Muscle of leg (tissue), 3 donors: ENCODE measurements at regions not wholly inside any gene's neighbourhood (a gene's known extent, or its start where the extent isn't known, plus 50 kb on each side); places are given as distances from the start of the nearest gene placed in this dataset.

ENCODE experiments used
- DNase-seq: peaks from one replicate; pipeline ENCODE4 v3.0.0; 2013
- H3K27ac ChIP-seq: one replicate; pipeline ENCODE4 v1.5.1; 2013; ENCODE audit warnings: mild to moderate bottlenecking, low read length, control low read depth
- H3K27me3 ChIP-seq: one replicate; pipeline ENCODE4 v1.6.1; 2013; ENCODE audit warnings: low read length; ENCODE audit not compliant: control insufficient read depth, insufficient read depth
- H3K36me3 ChIP-seq: one replicate; pipeline ENCODE4 v1.6.1; 2013; ENCODE audit warnings: low read length; ENCODE audit not compliant: control insufficient read depth, insufficient read depth
- H3K4me1 ChIP-seq: one replicate; pipeline ENCODE4 v1.6.1; 2013; ENCODE audit warnings: low read length; ENCODE audit not compliant: control insufficient read depth, insufficient read depth
- H3K4me3 ChIP-seq: one replicate; pipeline ENCODE4 v1.5.1; 2013; ENCODE audit warnings: low read length, control low read depth
- H3K9me3 ChIP-seq: replicated peaks from 2 replicates; pipeline ENCODE4 v1.6.1; 2013; ENCODE audit warnings: low read depth, low read length; ENCODE audit not compliant: control insufficient read depth
- WGBS: methylation state at CpG from one replicate; pipeline ENCODE4 v1.1.5; 2013; ENCODE audit warnings: missing lambda C conversion rate; ENCODE audit not compliant: insufficient coverage; 5-methylcytosine and 5-hydroxymethylcytosine counted together

DNA sequence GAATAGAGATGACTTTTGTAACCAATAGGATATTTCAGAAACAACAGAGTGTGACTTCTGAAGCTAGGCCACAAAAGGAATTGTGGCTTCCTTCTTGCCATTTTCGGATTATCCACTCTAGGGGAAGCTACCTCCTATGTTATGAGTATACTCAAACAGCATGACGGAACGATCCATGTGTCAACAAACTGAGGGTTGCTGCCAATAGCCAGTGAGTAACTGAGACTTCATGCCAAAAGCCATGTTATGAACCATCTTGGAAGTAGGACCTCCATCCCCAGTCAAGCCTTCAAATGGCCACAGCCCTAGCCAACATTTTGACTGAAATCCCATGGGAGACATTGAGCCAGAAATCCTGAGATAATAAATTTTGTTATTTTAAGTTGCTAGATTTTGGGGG, 69.0 kb upstream of the IL6 start:
- WGBS = 81% methylated on average over 3 of the region's 3 CpGs
- Histone ChIP-seq H3K4me3 (no peak overlapping the region), H3K27me3 (no peaks in the 10 kb centered on the region), H3K36me3 (no peaks in the 10 kb centered on the region), H3K27ac (no peak overlapping the region), H3K4me1 (no peaks in the 10 kb centered on the region), H3K9me3 (no peaks in the 10 kb centered on the region)
- DNase-seq = no peak

DNA sequence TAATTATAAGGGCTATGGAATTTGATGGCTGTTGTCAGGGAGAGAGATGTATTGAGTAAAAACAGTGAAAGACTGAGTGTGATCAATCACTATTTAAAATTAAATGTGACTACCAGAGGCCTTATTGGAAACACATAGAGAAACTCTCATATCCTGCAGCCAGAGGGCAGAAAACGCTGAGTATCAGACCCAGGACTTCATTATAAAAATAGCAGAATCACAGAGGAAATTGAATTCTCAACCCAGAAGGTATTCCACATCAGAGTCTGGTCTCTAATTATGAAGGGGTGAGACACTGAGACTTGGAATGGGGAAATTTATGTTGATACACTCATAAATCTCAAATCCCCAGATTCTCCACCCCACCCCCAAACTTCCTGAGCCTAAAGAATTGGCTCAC, 69.5 kb upstream of the IL6 start:
- H3K4me1 ChIP-seq = no peaks in the 10 kb centered on the region
- no peaks in the 10 kb centered on the region for H3K36me3 ChIP-seq
- H3K27ac ChIP-seq = no peak overlapping the region
- WGBS = no CpG with 5 or more reads among the region's 1 CpG
- no peaks in the 10 kb centered on the region for H3K27me3 ChIP-seq
- no peak overlapping the region for H3K4me3 ChIP-seq
- no peaks in the 10 kb centered on the region for H3K9me3 ChIP-seq
- no peak for DNase-seq

DNA sequence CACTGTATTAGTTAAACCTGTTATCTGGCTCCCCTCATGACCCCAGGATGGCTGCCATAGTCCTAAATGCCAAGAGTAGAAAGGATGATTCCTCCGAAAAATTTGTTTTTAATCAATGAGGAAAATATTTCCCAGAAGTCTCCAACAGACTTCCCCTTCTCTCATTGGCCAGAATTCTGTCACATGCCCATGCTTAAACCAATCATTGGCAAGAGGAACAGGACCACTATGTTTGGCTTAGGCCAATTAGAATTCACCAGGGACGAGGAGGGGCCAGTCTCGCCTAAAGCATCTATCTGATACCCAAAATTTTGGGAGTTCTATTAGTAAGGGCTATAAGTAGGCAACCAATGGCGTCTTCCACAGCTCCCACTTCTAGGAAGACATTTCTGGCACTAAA, 71.2 kb upstream of the IL6 start:
- Histone ChIP-seq H3K27me3 (no peaks in the 10 kb centered on the region), H3K4me3 (no peak overlapping the region), H3K36me3 (no peaks in the 10 kb centered on the region), H3K9me3 (no peaks in the 10 kb centered on the region), H3K4me1 (no peaks in the 10 kb centered on the region), H3K27ac (no peak overlapping the region)
- DNase-seq = no peak
- no CpG with 5 or more reads among the region's 4 CpGs for WGBS

GRCh38 chr7:22654831-22655230, 72.2 kb upstream of the IL6 start:
- H3K4me3 ChIP-seq = no peak overlapping the region
- no peak for DNase-seq
- H3K4me1 ChIP-seq = no peaks in the 10 kb centered on the region
- no CpG with 5 or more reads among the region's 1 CpG for WGBS
- no peaks in the 10 kb centered on the region for H3K27me3 ChIP-seq
- no peaks in the 10 kb centered on the region for H3K36me3 ChIP-seq
- no peak overlapping the region for H3K27ac ChIP-seq
- H3K9me3 ChIP-seq = no peaks in the 10 kb centered on the region

DNA sequence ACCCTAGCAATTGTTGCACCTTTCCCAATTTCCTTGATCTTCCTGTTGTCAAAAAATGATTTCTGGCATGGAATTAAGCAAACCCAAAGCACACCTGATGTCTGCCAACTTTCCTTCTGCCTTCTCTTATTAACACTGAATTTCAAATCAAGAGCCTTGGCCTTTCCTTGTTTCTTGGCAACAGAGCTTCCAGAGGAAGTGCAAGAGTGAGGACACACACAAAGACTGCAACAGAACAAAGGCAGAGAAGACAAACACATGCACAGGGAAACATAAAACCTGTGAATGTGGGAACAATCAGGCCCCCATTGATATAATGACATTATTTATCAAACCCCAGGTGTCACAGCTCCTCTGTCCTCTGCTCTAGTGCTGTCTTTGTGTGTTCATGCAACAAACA, 73.0 kb upstream of the IL6 start:
- Histone ChIP-seq H3K4me1 (no peaks in the 10 kb centered on the region), H3K4me3 (no peak overlapping the region), H3K27me3 (no peaks in the 10 kb centered on the region), H3K27ac (peak overlapping the region; percentile 52), H3K9me3 (no peaks in the 10 kb centered on the region), H3K36me3 (no peaks in the 10 kb centered on the region)
- peak; percentile 43 for DNase-seq

DNA sequence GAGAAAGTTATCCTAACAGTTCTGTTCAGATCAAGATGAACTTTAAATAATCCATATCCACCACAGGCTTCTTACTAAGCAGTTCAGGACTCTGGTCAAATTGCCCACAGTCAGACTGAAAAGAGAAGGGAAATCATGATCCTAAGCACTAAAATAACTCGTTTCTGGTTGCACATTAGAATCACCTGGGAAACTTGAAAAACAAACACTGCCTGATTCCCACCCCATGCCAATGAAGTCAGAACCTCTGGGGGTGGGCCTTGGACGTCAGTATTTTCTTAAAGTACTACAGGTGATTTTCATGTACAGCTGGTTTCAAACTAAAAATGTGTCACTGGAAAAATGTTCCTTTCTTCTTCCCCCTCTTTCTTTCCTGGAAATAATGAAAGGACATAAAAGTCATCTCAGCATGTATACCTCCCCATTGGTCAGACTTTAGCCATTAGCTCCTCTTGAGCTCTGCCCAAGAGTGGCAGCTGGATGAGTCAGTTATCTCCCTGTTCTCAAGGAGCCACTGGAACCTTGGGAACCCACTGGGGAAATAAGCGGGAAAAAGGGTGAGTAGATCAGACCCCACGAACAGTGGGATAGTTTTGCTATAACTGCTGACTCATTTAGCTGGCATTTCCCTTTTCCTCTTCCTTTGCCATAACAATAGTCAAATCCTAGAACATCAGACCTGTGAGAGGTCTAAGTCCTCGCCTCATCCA, 75.3 kb upstream of the IL6 start:
- H3K4me1 ChIP-seq = no peaks in the 10 kb centered on the region
- H3K36me3 ChIP-seq = no peaks in the 10 kb centered on the region
- peak overlapping the region; percentile 32 for H3K27ac ChIP-seq
- peaks cover 8% of the 10 kb centered on the region for H3K9me3 ChIP-seq
- peak; percentile 48 for DNase-seq
- no CpG with 5 or more reads among the region's 5 CpGs for WGBS
- H3K27me3 ChIP-seq = no peaks in the 10 kb centered on the region
- no peak overlapping the region for H3K4me3 ChIP-seq

DNA sequence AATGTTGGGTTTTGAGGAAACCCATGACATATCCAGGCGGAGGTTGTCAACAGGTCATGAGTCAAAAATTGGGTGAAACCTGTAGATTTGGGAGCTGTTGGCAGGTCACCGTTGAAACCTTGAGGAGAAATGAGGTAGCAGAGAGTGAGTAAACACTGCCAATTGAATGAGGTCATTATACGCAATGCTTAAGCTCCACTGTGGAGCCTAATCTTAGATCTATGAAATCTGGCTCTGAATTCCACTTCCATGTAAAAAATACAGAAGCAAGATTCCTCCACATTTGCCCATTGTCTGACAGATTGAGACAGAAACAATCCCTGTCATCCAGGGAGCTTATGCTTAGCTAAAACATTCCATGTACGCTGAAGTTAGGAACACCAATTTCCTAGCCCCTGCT, 76.0 kb upstream of the IL6 start:
- H3K4me1 ChIP-seq = no peaks in the 10 kb centered on the region
- H3K27me3 ChIP-seq = no peaks in the 10 kb centered on the region
- DNase-seq = no peak
- H3K9me3 ChIP-seq = peaks cover 14% of the 10 kb centered on the region
- H3K4me3 ChIP-seq = no peak overlapping the region
- WGBS = 87% methylated on average over 3 of the region's 4 CpGs
- peak overlapping the region; percentile 4 for H3K27ac ChIP-seq
- H3K36me3 ChIP-seq = no peaks in the 10 kb centered on the region

- DNase-seq = no peak
- Histone ChIP-seq H3K27me3 (no peaks in the 10 kb centered on the region), H3K4me3 (no peak overlapping the region), H3K27ac (no peak overlapping the region), H3K9me3 (peaks cover 25% of the 10 kb centered on the region), H3K4me1 (no peaks in the 10 kb centered on the region), H3K36me3 (no peaks in the 10 kb centered on the region)
- WGBS = no CpG with 5 or more reads among the region's 3 CpGs
These were observed 77.3 kb upstream of the IL6 start for GRCh38 chr7:22649686-22650085.

DNA sequence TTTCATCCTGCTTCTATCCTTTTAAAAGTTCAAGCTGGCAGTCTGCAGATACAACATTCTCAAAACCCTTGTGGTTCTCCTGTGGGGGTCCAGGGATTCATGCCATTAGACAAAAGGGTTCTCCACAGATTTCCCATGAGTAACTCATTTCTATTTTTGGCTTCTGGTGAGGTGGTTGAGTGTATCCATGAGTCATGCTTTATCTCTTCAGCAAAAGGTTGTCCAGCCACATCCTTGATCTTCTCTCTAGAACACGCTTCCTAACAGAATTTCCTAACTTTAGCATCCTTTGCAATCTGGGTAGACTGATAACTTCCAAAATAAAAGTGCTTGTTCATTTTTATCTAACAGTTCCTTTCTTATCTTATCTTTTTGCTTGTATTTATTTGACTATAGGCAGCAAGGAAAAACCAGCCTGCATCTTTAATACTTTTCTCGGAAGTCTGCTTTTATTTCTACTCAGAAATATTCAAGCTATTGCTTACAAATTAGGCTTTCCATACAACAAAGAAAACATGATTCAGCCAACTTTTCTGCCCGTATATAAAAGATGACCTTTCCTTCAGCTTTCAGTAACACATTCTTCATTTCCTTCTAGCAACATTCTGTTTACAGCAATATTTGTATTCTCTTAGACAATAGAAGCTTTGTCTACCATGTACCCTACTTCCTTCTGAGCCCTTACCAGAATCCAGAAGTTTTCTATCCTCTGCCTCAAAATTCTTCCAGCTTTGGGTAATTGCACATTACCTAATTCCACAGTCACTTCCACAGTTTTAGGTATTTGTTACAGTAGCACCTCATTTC, 79.3 kb upstream of the IL6 start:
- Histone ChIP-seq H3K27ac (no peak overlapping the region), H3K27me3 (no peaks in the 10 kb centered on the region), H3K4me3 (no peak overlapping the region), H3K9me3 (peaks cover 31% of the 10 kb centered on the region), H3K4me1 (no peaks in the 10 kb centered on the region), H3K36me3 (no peaks in the 10 kb centered on the region)
- 100% methylated on average over 1 of the region's 3 CpGs for WGBS
- no peak for DNase-seq

GRCh38 chr7:22645418-22646181, 81.4 kb upstream of the IL6 start:
- Histone ChIP-seq H3K27me3 (no peaks in the 10 kb centered on the region), H3K4me3 (no peak overlapping the region), H3K36me3 (no peaks in the 10 kb centered on the region), H3K27ac (no peak overlapping the region), H3K4me1 (no peaks in the 10 kb centered on the region), H3K9me3 (peaks cover 31% of the 10 kb centered on the region)
- DNase-seq = no peak
